Trophoblast cell (in vitro differentiated cells and primary cell): ENCODE measurements at regions not wholly inside any gene's neighbourhood (a gene's known extent, or its start where the extent isn't known, plus 50 kb on each side); places are given as distances from the start of the nearest gene placed in this dataset.
A peak's percentile ranks its signal among the peaks of the same experiment; 100 is the strongest.

Source experiments
- DNase-seq, 2 donors: peaks; one replicate each; pipeline ENCODE4 v3.0.0-alpha.2; 2016
- H2AFZ ChIP-seq: 2 replicates; pipeline ENCODE4 v1.6.1; 2013; ENCODE audit warnings: low read length, moderate library complexity, mild to moderate bottlenecking; ENCODE audit not compliant: insufficient read depth, poor library complexity
- H2AK5ac ChIP-seq: 2 replicates; pipeline ENCODE4 v1.6.1; 2013; ENCODE audit warnings: mild to moderate bottlenecking, low read length
- H2BK120ac ChIP-seq: 2 replicates; pipeline ENCODE4 v1.6.1; 2013; ENCODE audit warnings: low read length, mild to moderate bottlenecking, moderate library complexity; ENCODE audit not compliant: insufficient read depth, poor library complexity
- H2BK12ac ChIP-seq: 2 replicates; pipeline ENCODE4 v1.6.1; 2013; ENCODE audit warnings: mild to moderate bottlenecking, low read length, moderate library complexity
- H2BK5ac ChIP-seq: 2 replicates; pipeline ENCODE4 v1.6.1; 2013; ENCODE audit warnings: low read length, low read depth, moderate library complexity, mild to moderate bottlenecking; ENCODE audit not compliant: poor library complexity
- H3K14ac ChIP-seq: 2 replicates; pipeline ENCODE4 v1.6.1; 2013; ENCODE audit warnings: mild to moderate bottlenecking, low read length
- H3K18ac ChIP-seq: 2 replicates; pipeline ENCODE4 v1.6.1; 2013; ENCODE audit warnings: mild to moderate bottlenecking, low read length
- H3K23ac ChIP-seq: 2 replicates; pipeline ENCODE4 v1.6.1; 2013; ENCODE audit warnings: low read length
- H3K27ac ChIP-seq: 2 replicates; pipeline ENCODE4 v1.5.1; 2013; ENCODE audit warnings: low read depth, mild to moderate bottlenecking, inconsistent platforms, low read length, moderate library complexity
- H3K27me3 ChIP-seq: 2 replicates; pipeline ENCODE4 v1.6.1; 2013; ENCODE audit warnings: inconsistent platforms, mild to moderate bottlenecking, low read length, moderate library complexity; ENCODE audit not compliant: insufficient read depth
- H3K36me3 ChIP-seq, 2 experiments: 1 replicate in 1 of 2; 2 replicates in 1 of 2; pipeline ENCODE4 v1.6.1; 2013; ENCODE audit warnings: low read length in 2 of 2, mild to moderate bottlenecking in 2 of 2, moderate library complexity in 1 of 2; ENCODE audit not compliant: insufficient read depth in 2 of 2, control insufficient read depth in 1 of 2
- H3K4ac ChIP-seq: 2 replicates; pipeline ENCODE4 v1.6.1; 2013; ENCODE audit warnings: low read depth, mild to moderate bottlenecking, low read length, moderate library complexity
- H3K4me1 ChIP-seq, 2 experiments: 1 replicate in 1 of 2; 2 replicates in 1 of 2; pipeline ENCODE4 v1.6.1; 2013; ENCODE audit warnings: low read length in 2 of 2, mild to moderate bottlenecking in 2 of 2, moderate library complexity in 1 of 2; ENCODE audit not compliant: insufficient read depth in 2 of 2, control insufficient read depth in 1 of 2
- H3K4me2 ChIP-seq: 2 replicates; pipeline ENCODE4 v1.6.1; 2013; ENCODE audit warnings: inconsistent platforms, mild to moderate bottlenecking, low read length, moderate library complexity
- H3K4me3 ChIP-seq: 2 replicates; pipeline ENCODE4 v1.5.1; 2013; ENCODE audit warnings: mild to moderate bottlenecking, low read depth, low read length, inconsistent platforms
- H3K79me1 ChIP-seq: one replicate; pipeline ENCODE4 v1.6.1; 2013; ENCODE audit warnings: low read length
- H3K79me2 ChIP-seq: 2 replicates; pipeline ENCODE4 v1.6.1; 2013; ENCODE audit warnings: low read length, mild to moderate bottlenecking; ENCODE audit not compliant: control insufficient read depth, insufficient read depth, poor library complexity
- H3K9ac ChIP-seq: 2 replicates; pipeline ENCODE4 v1.6.1; 2013; ENCODE audit warnings: mild to moderate bottlenecking, low read length
- H3K9me3 ChIP-seq: 2 replicates; pipeline ENCODE4 v1.6.1; 2013; ENCODE audit warnings: low read depth, mild to moderate bottlenecking, control low read depth, inconsistent platforms, low read length; ENCODE audit not compliant: insufficient read depth
- H4K12ac ChIP-seq: 2 replicates; pipeline ENCODE4 v1.6.1; 2013; ENCODE audit warnings: low read depth, mild to moderate bottlenecking, low read length, moderate library complexity
- H4K8ac ChIP-seq: 2 replicates; pipeline ENCODE4 v1.6.1; 2013; ENCODE audit warnings: low read depth, mild to moderate bottlenecking, low read length, moderate library complexity
- H4K91ac ChIP-seq: one replicate; pipeline ENCODE4 v1.6.1; 2013; ENCODE audit warnings: low read depth, mild to moderate bottlenecking, low read length, moderate library complexity
- WGBS: extraction: QIAGEN DNeasy Blood & Tissue Kit; methylation state at CpG from one replicate; pipeline ENCODE4 v1.1.7; 2013; ENCODE audit warnings: missing lambda C conversion rate; ENCODE audit not compliant: insufficient read length, insufficient coverage; ENCODE audit errors: extremely low coverage; 5-methylcytosine and 5-hydroxymethylcytosine counted together

DNA sequence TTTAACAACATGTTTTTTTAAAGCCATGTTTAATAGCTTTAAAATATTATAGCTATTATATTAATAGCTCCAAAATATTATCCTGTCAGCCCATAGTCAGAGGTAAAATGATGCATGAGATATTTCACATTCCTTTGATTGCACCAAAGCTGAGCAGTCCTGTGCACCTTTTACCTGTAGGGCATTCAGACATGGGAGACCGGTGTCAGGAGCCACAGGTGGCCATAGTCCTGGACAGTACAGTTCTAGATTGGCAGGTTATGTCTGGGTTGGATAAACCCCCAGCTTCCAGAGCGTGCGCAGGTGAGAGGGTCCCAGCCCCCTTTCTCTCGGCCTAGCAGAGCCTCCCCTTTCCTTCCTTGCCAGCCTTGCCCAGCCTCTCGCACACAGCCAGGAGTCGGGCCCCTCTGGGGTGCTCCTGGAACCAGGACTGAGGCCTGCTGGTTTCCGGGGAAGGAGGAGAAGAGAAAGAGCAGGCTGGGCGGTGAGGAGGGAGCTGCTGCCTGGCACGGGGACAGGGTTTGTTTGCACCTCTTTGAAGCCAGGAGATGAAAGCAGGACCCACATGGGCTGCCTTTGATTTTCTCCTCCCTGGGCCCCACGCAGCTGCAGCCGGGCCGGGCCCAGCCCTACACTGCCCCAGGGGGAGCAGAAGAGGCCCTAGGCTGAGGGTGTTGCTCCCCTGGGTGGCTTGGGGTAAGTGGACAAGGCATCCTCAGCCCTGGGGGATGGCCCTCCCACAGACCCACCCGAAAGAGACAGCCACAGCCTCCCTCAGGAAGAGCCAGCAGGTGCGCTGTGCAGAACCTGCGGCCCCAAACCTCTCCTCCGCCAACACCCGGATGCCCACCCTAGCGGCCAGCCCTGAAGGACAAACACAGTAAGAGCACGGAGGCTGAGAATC is 75.2 kb upstream of the TARDBP start:
- H3K27me3 ChIP-seq: no peaks in the 10 kb centered on the region
- H2BK12ac ChIP-seq: no peak overlapping the region
- H3K9me3 ChIP-seq: no peaks in the 10 kb centered on the region
- no peak overlapping the region for H3K4me3 ChIP-seq
- H4K91ac ChIP-seq: no peak overlapping the region
- no peak overlapping the region for H3K27ac ChIP-seq
- H2AFZ ChIP-seq: no peak overlapping the region
- no peak overlapping the region for H3K4me2 ChIP-seq
- H3K79me2 ChIP-seq: no peaks in the 10 kb centered on the region
- no peak overlapping the region for H4K12ac ChIP-seq
- WGBS: no CpG with 5 or more reads among the region's 19 CpGs
- H2AK5ac ChIP-seq: no peak overlapping the region
- H3K18ac ChIP-seq: no peak overlapping the region
- H3K79me1 ChIP-seq: no peaks in the 10 kb centered on the region
- no peak overlapping the region for H3K9ac ChIP-seq
- H4K8ac ChIP-seq: no peak overlapping the region
- H3K4me1 ChIP-seq: no peaks in the 10 kb centered on the region
- no peak overlapping the region for H2BK5ac ChIP-seq
- no peak overlapping the region for H3K4ac ChIP-seq
- no peak overlapping the region for H3K23ac ChIP-seq
- no peaks in the 10 kb centered on the region for H3K36me3 ChIP-seq
- H3K14ac ChIP-seq: no peak overlapping the region
- no peak overlapping the region for H2BK120ac ChIP-seq
- peak; percentile 55 to 80 for DNase-seq

GRCh38 chr1:10938741-10939417 is 73.6 kb upstream of the TARDBP start:
- no peak overlapping the region for H3K9ac ChIP-seq
- no peak overlapping the region for H2AK5ac ChIP-seq
- H2AFZ ChIP-seq: no peak overlapping the region
- H3K79me2 ChIP-seq: no peaks in the 10 kb centered on the region
- H3K36me3 ChIP-seq: no peaks in the 10 kb centered on the region
- whole genome bisulfite sequencing: no CpG with 5 or more reads among the region's 17 CpGs
- H3K14ac ChIP-seq: no peak overlapping the region
- H3K18ac ChIP-seq: no peak overlapping the region
- no peak overlapping the region for H3K4ac ChIP-seq
- H2BK5ac ChIP-seq: no peak overlapping the region
- no peak overlapping the region for H3K4me2 ChIP-seq
- H4K12ac ChIP-seq: no peak overlapping the region
- no peaks in the 10 kb centered on the region for H3K9me3 ChIP-seq
- H3K27me3 ChIP-seq: no peaks in the 10 kb centered on the region
- no peak for DNase-seq
- H3K23ac ChIP-seq: no peak overlapping the region
- H4K8ac ChIP-seq: no peak overlapping the region
- no peaks in the 10 kb centered on the region for H3K79me1 ChIP-seq
- no peak overlapping the region for H4K91ac ChIP-seq
- H3K4me1 ChIP-seq: no peaks in the 10 kb centered on the region
- H2BK12ac ChIP-seq: no peak overlapping the region
- no peak overlapping the region for H3K27ac ChIP-seq
- no peak overlapping the region for H3K4me3 ChIP-seq
- H2BK120ac ChIP-seq: no peak overlapping the region

GRCh38 chr1:10939654-10940450 is 72.6 kb upstream of the TARDBP start:
- no peak overlapping the region for H2BK5ac ChIP-seq
- H3K27me3 ChIP-seq: no peaks in the 10 kb centered on the region
- no peak overlapping the region for H3K9ac ChIP-seq
- H3K9me3 ChIP-seq: no peaks in the 10 kb centered on the region
- no peak overlapping the region for H3K23ac ChIP-seq
- no peak for DNase-seq
- no peak overlapping the region for H4K8ac ChIP-seq
- H3K4me1 ChIP-seq: no peaks in the 10 kb centered on the region
- no peaks in the 10 kb centered on the region for H3K36me3 ChIP-seq
- H3K4me3 ChIP-seq: no peak overlapping the region
- H4K91ac ChIP-seq: no peak overlapping the region
- H3K79me1 ChIP-seq: no peaks in the 10 kb centered on the region
- no peak overlapping the region for H2AK5ac ChIP-seq
- no peaks in the 10 kb centered on the region for H3K79me2 ChIP-seq
- H3K18ac ChIP-seq: no peak overlapping the region
- no peak overlapping the region for H3K27ac ChIP-seq
- H2BK12ac ChIP-seq: no peak overlapping the region
- no peak overlapping the region for H2AFZ ChIP-seq
- no peak overlapping the region for H3K14ac ChIP-seq
- H2BK120ac ChIP-seq: no peak overlapping the region
- WGBS: no CpG with 5 or more reads among the region's 20 CpGs
- H4K12ac ChIP-seq: no peak overlapping the region
- no peak overlapping the region for H3K4me2 ChIP-seq
- H3K4ac ChIP-seq: no peak overlapping the region

DNA sequence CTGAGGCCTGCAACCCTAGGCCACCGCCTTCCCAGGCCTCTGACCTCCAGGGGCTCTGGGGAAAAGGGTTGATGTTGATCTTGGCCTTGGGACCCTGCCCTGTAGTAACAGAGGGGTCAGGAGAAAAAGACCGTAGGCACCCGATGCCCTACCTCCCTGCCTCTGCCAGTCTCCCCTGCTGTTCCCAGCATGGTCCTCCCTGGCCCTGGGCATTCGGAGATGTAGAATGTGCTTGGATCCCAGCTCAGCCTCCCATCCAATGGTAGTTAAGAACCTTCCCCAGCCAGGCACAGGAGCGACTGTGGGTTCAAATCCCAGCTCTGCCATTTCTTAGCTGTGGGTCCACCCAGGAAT is 72.0 kb upstream of the TARDBP start:
- Histone ChIP-seq H3K4me3 (no peak overlapping the region), H4K12ac (no peak overlapping the region), H2AFZ (no peak overlapping the region), H3K4ac (no peak overlapping the region), H3K9me3 (no peaks in the 10 kb centered on the region), H4K91ac (no peak overlapping the region), H3K14ac (no peak overlapping the region), H2AK5ac (no peak overlapping the region), H3K4me2 (no peak overlapping the region), H3K27ac (no peak overlapping the region), H3K9ac (no peak overlapping the region), H2BK120ac (no peak overlapping the region), H3K36me3 (no peaks in the 10 kb centered on the region), H4K8ac (no peak overlapping the region), H3K23ac (no peak overlapping the region), H3K27me3 (no peaks in the 10 kb centered on the region), H3K79me2 (no peaks in the 10 kb centered on the region), H2BK5ac (no peak overlapping the region), H3K79me1 (no peaks in the 10 kb centered on the region), H3K4me1 (no peaks in the 10 kb centered on the region), H3K18ac (no peak overlapping the region), H2BK12ac (no peak overlapping the region)
- no CpG with 5 or more reads among the region's 5 CpGs for WGBS
- DNase-seq: no peak
